ENCODE measurements at regions not wholly inside any gene's neighbourhood (a gene's known extent, or its start where the extent isn't known, plus 50 kb on each side); places are given as distances from the start of the nearest gene placed in this dataset.

- no peak overlapping the region for H2AFZ ChIP-seq (ENCODE audit: low read depth, low read length)
- no peak overlapping the region for H3K4me3 ChIP-seq (ENCODE audit: low read length)
- H3K36me3 ChIP-seq (replicated peaks; ENCODE audit: low read depth, low read length) = no peaks in the 10 kb centered on the region
- H3K27ac ChIP-seq (ENCODE audit: low read length) = no peak overlapping the region
- no peaks in the 10 kb centered on the region for H3K79me2 ChIP-seq (ENCODE audit: low read length)
- H4K20me1 ChIP-seq (ENCODE audit: insufficient read depth, low read length) = no peaks in the 10 kb centered on the region
- H3K27me3 ChIP-seq (ENCODE audit: low read depth, low read length) = no peaks in the 10 kb centered on the region
- 0 out of 2 replicates have a peak, but pooled peaks cover 2% of the 10 kb centered on the region for H3K4me1 ChIP-seq (ENCODE audit: low read length)
- no peak for TF ChIP-seq CTCF (IDR thresholded peaks at IDR 0.05; ENCODE audit: low read depth, low read length)
- no peak for TF ChIP-seq EZH2phosphoT487 (IDR thresholded peaks at IDR 0.05; ENCODE audit: low read depth)
- no peak overlapping the region for H3K4me2 ChIP-seq (ENCODE audit: low read length)
- H3K9ac ChIP-seq (ENCODE audit: low read length) = no peak overlapping the region
- H3K9me3 ChIP-seq (ENCODE audit: insufficient read depth, low read length) = no peaks in the 10 kb centered on the region
Observed at GRCh38 chr20:11409561-11409960, 508.1 kb upstream of the BTBD3 start.

- TF ChIP-seq EZH2phosphoT487 (IDR thresholded peaks at IDR 0.05; ENCODE audit: low read depth) (no peak), CTCF (IDR thresholded peaks at IDR 0.05; ENCODE audit: low read depth, low read length) (no peak)
- Histone ChIP-seq H3K36me3 (replicated peaks; ENCODE audit: low read depth, low read length) (no peaks in the 10 kb centered on the region), H3K4me3 (ENCODE audit: low read length) (no peak overlapping the region), H3K9ac (ENCODE audit: low read length) (no peak overlapping the region), H3K4me1 (ENCODE audit: low read length) (0 out of 2 replicates have a peak, but pooled peaks cover 2% of the 10 kb centered on the region), H2AFZ (ENCODE audit: low read depth, low read length) (no peak overlapping the region), H4K20me1 (ENCODE audit: insufficient read depth, low read length) (no peaks in the 10 kb centered on the region), H3K9me3 (ENCODE audit: insufficient read depth, low read length) (no peaks in the 10 kb centered on the region), H3K27me3 (ENCODE audit: low read depth, low read length) (no peaks in the 10 kb centered on the region), H3K27ac (ENCODE audit: low read length) (no peak overlapping the region), H3K4me2 (ENCODE audit: low read length) (no peak overlapping the region), H3K79me2 (ENCODE audit: low read length) (no peaks in the 10 kb centered on the region)
Observed at GRCh38 chr20:11411765-11412164, 505.9 kb upstream of the BTBD3 start.

GRCh38 chr20:11426948-11427347 lies 490.7 kb upstream of the BTBD3 start:
- Histone ChIP-seq H2AFZ (ENCODE audit: low read depth, low read length) (no peak overlapping the region), H3K27ac (ENCODE audit: low read length) (no peak overlapping the region), H3K36me3 (replicated peaks; ENCODE audit: low read depth, low read length) (no peaks in the 10 kb centered on the region), H4K20me1 (ENCODE audit: insufficient read depth, low read length) (no peaks in the 10 kb centered on the region), H3K4me3 (ENCODE audit: low read length) (no peak overlapping the region), H3K4me2 (ENCODE audit: low read length) (no peak overlapping the region), H3K9ac (ENCODE audit: low read length) (no peak overlapping the region), H3K9me3 (ENCODE audit: insufficient read depth, low read length) (no peaks in the 10 kb centered on the region), H3K27me3 (ENCODE audit: low read depth, low read length) (no peaks in the 10 kb centered on the region), H3K79me2 (ENCODE audit: low read length) (no peaks in the 10 kb centered on the region), H3K4me1 (ENCODE audit: low read length) (no peaks in the 10 kb centered on the region)
- TF ChIP-seq EZH2phosphoT487 (IDR thresholded peaks at IDR 0.05; ENCODE audit: low read depth) (no peak), CTCF (IDR thresholded peaks at IDR 0.05; ENCODE audit: low read depth, low read length) (no peak)

GRCh38 chr20:11429168-11429567 lies 488.5 kb upstream of the BTBD3 start:
- Histone ChIP-seq H2AFZ (ENCODE audit: low read depth, low read length) (no peak overlapping the region), H4K20me1 (ENCODE audit: insufficient read depth, low read length) (no peaks in the 10 kb centered on the region), H3K27ac (ENCODE audit: low read length) (no peak overlapping the region), H3K36me3 (replicated peaks; ENCODE audit: low read depth, low read length) (no peaks in the 10 kb centered on the region), H3K9me3 (ENCODE audit: insufficient read depth, low read length) (no peaks in the 10 kb centered on the region), H3K27me3 (ENCODE audit: low read depth, low read length) (no peaks in the 10 kb centered on the region), H3K4me3 (ENCODE audit: low read length) (no peak overlapping the region), H3K79me2 (ENCODE audit: low read length) (no peaks in the 10 kb centered on the region), H3K9ac (ENCODE audit: low read length) (no peak overlapping the region), H3K4me1 (ENCODE audit: low read length) (no peaks in the 10 kb centered on the region), H3K4me2 (ENCODE audit: low read length) (no peak overlapping the region)
- TF ChIP-seq CTCF (IDR thresholded peaks at IDR 0.05; ENCODE audit: low read depth, low read length) (no peak), EZH2phosphoT487 (IDR thresholded peaks at IDR 0.05; ENCODE audit: low read depth) (no peak)

Measured in OCI-LY3 (cell line).